ENCODE measurements at regions not wholly inside any gene's neighbourhood (a gene's known extent, or its start where the extent isn't known, plus 50 kb on each side); places are given as distances from the start of the nearest gene placed in this dataset.

GRCh38 chr12:61365001-61365400, 895.2 kb upstream of the USP15 start:
- Histone ChIP-seq H3K9me3 (ENCODE audit: control insufficient read depth, low read length) (no peaks in the 10 kb centered on the region), H3K4me3 (ENCODE audit: low read length) (no peak overlapping the region), H3K27ac (ENCODE audit: low read length) (no peak overlapping the region), H3K4me1 (ENCODE audit: control insufficient read depth, insufficient read depth, low read length) (no peaks in the 10 kb centered on the region), H3K27me3 (ENCODE audit: control insufficient read depth, insufficient read depth) (no peaks in the 10 kb centered on the region)
- no peak for DNase-seq
- ATAC-seq, result no peak
- 55% methylated on average over 1 of the region's 1 CpG for WGBS
- intact Hi-C loops (cut with DNase I), result no loop called here

GRCh38 chr12:61367281-61367785, 892.9 kb upstream of the USP15 start:
- no peaks in the 10 kb centered on the region for H3K9me3 ChIP-seq (ENCODE audit: control insufficient read depth, low read length)
- H3K4me1 ChIP-seq (ENCODE audit: control insufficient read depth, insufficient read depth, low read length), result no peaks in the 10 kb centered on the region
- no peak overlapping the region for H3K27ac ChIP-seq (ENCODE audit: low read length)
- 61% methylated on average over 1 of the region's 1 CpG for WGBS
- no peak for DNase-seq
- intact Hi-C loops (cut with DNase I), result no loop called here
- no peaks in the 10 kb centered on the region for H3K27me3 ChIP-seq (ENCODE audit: control insufficient read depth, insufficient read depth)
- ATAC-seq, result no peak
- H3K4me3 ChIP-seq (ENCODE audit: low read length), result no peak overlapping the region

GRCh38 chr12:61369241-61369910, 890.8 kb upstream of the USP15 start:
- no peaks in the 10 kb centered on the region for H3K27me3 ChIP-seq (ENCODE audit: control insufficient read depth, insufficient read depth)
- H3K4me3 ChIP-seq (ENCODE audit: low read length), result no peak overlapping the region
- H3K27ac ChIP-seq (ENCODE audit: low read length), result no peak overlapping the region
- DNase-seq (no peak), ATAC-seq (no peak)
- intact Hi-C loops (cut with DNase I), result no loop called here
- no peaks in the 10 kb centered on the region for H3K4me1 ChIP-seq (ENCODE audit: control insufficient read depth, insufficient read depth, low read length)
- H3K9me3 ChIP-seq (ENCODE audit: control insufficient read depth, low read length), result no peaks in the 10 kb centered on the region
- 86% methylated on average over 4 of the region's 4 CpGs for WGBS

GRCh38 chr12:61384511-61384910, 875.7 kb upstream of the USP15 start:
- no peak overlapping the region for H3K4me3 ChIP-seq (ENCODE audit: low read length)
- ATAC-seq (no peak), DNase-seq (no peak)
- H3K27me3 ChIP-seq (ENCODE audit: control insufficient read depth, insufficient read depth), result no peaks in the 10 kb centered on the region
- no peak overlapping the region for H3K27ac ChIP-seq (ENCODE audit: low read length)
- intact Hi-C loops (cut with DNase I), result no loop called here
- H3K4me1 ChIP-seq (ENCODE audit: control insufficient read depth, insufficient read depth, low read length), result no peaks in the 10 kb centered on the region
- no peaks in the 10 kb centered on the region for H3K9me3 ChIP-seq (ENCODE audit: control insufficient read depth, low read length)
- 35% methylated on average over 1 of the region's 1 CpG for WGBS

- no peaks in the 10 kb centered on the region for H3K27me3 ChIP-seq (ENCODE audit: control insufficient read depth, insufficient read depth)
- no peak overlapping the region for H3K27ac ChIP-seq (ENCODE audit: low read length)
- no peaks in the 10 kb centered on the region for H3K9me3 ChIP-seq (ENCODE audit: control insufficient read depth, low read length)
- H3K4me3 ChIP-seq (ENCODE audit: low read length), result no peak overlapping the region
- intact Hi-C loops (cut with DNase I), result no loop called here
- ATAC-seq (no peak), DNase-seq (no peak)
- no peaks in the 10 kb centered on the region for H3K4me1 ChIP-seq (ENCODE audit: control insufficient read depth, insufficient read depth, low read length)
Observed at GRCh38 chr12:61385771-61386170, 874.4 kb upstream of the USP15 start.

- no peaks in the 10 kb centered on the region for H3K27me3 ChIP-seq (ENCODE audit: control insufficient read depth, insufficient read depth)
- intact Hi-C loops (cut with DNase I), result no loop called here
Observed at GRCh38 chr12:61397668-61398067, 862.5 kb upstream of the USP15 start.

GRCh38 chr12:61412201-61412600, 848.0 kb upstream of the USP15 start:
- Histone ChIP-seq H3K4me1 (ENCODE audit: control insufficient read depth, insufficient read depth, low read length) (no peaks in the 10 kb centered on the region), H3K9me3 (ENCODE audit: control insufficient read depth, low read length) (no peaks in the 10 kb centered on the region), H3K27me3 (ENCODE audit: control insufficient read depth, insufficient read depth) (no peaks in the 10 kb centered on the region), H3K27ac (ENCODE audit: low read length) (no peak overlapping the region), H3K4me3 (ENCODE audit: low read length) (no peak overlapping the region)
- whole genome bisulfite sequencing, result 59% methylated on average over 2 of the region's 2 CpGs
- DNase-seq (no peak), ATAC-seq (no peak)
- intact Hi-C loops (cut with DNase I), result no loop called here

More at GRCh38 chr12:61397668-61398067, 862.5 kb upstream of the USP15 start:
- Histone ChIP-seq H3K9me3 (ENCODE audit: control insufficient read depth, low read length) (no peaks in the 10 kb centered on the region), H3K4me3 (ENCODE audit: low read length) (no peak overlapping the region), H3K4me1 (ENCODE audit: control insufficient read depth, insufficient read depth, low read length) (no peaks in the 10 kb centered on the region), H3K27ac (ENCODE audit: low read length) (no peak overlapping the region)
- ATAC-seq (no peak), DNase-seq (no peak)

- no peaks in the 10 kb centered on the region for H3K4me1 ChIP-seq (ENCODE audit: control insufficient read depth, insufficient read depth, low read length)
- ATAC-seq (no peak), DNase-seq (no peak)
- no peak overlapping the region for H3K4me3 ChIP-seq (ENCODE audit: low read length)
- intact Hi-C loops (cut with DNase I), result no loop called here
- no peaks in the 10 kb centered on the region for H3K9me3 ChIP-seq (ENCODE audit: control insufficient read depth, low read length)
- no peak overlapping the region for H3K27ac ChIP-seq (ENCODE audit: low read length)
- no peaks in the 10 kb centered on the region for H3K27me3 ChIP-seq (ENCODE audit: control insufficient read depth, insufficient read depth)
Observed at GRCh38 chr12:61414470-61414869, 845.7 kb upstream of the USP15 start.

- no peaks in the 10 kb centered on the region for H3K27me3 ChIP-seq (ENCODE audit: control insufficient read depth, insufficient read depth)
- DNase-seq (no peak), ATAC-seq (no peak)
- H3K4me3 ChIP-seq (ENCODE audit: low read length), result no peak overlapping the region
- H3K27ac ChIP-seq (ENCODE audit: low read length), result no peak overlapping the region
- intact Hi-C loops (cut with DNase I), result no loop called here
- H3K9me3 ChIP-seq (ENCODE audit: control insufficient read depth, low read length), result no peaks in the 10 kb centered on the region
- H3K4me1 ChIP-seq (ENCODE audit: control insufficient read depth, insufficient read depth, low read length), result no peaks in the 10 kb centered on the region
Observed at GRCh38 chr12:61422786-61423185, 837.4 kb upstream of the USP15 start.

- no peaks in the 10 kb centered on the region for H3K9me3 ChIP-seq (ENCODE audit: control insufficient read depth, low read length)
- 49% methylated on average over 1 of the region's 1 CpG for WGBS
- DNase-seq (no peak), ATAC-seq (no peak)
- no peaks in the 10 kb centered on the region for H3K27me3 ChIP-seq (ENCODE audit: control insufficient read depth, insufficient read depth)
- intact Hi-C loops (cut with DNase I), result no loop called here
- H3K4me1 ChIP-seq (ENCODE audit: control insufficient read depth, insufficient read depth, low read length), result no peaks in the 10 kb centered on the region
- no peak overlapping the region for H3K4me3 ChIP-seq (ENCODE audit: low read length)
- no peak overlapping the region for H3K27ac ChIP-seq (ENCODE audit: low read length)
Observed at GRCh38 chr12:61452076-61452475, 808.1 kb upstream of the USP15 start.

GRCh38 chr12:61487728-61488127, 772.5 kb upstream of the USP15 start:
- Histone ChIP-seq H3K9me3 (ENCODE audit: control insufficient read depth, low read length) (no peaks in the 10 kb centered on the region), H3K4me3 (ENCODE audit: low read length) (no peak overlapping the region), H3K27me3 (ENCODE audit: control insufficient read depth, insufficient read depth) (no peaks in the 10 kb centered on the region), H3K4me1 (ENCODE audit: control insufficient read depth, insufficient read depth, low read length) (no peaks in the 10 kb centered on the region), H3K27ac (ENCODE audit: low read length) (no peak overlapping the region)
- DNase-seq (no peak), ATAC-seq (no peak)
- intact Hi-C loops (cut with DNase I), result no loop called here
